Body of pancreas (tissue), 4 donors: ENCODE measurements at regions not wholly inside any gene's neighbourhood (a gene's known extent, or its start where the extent isn't known, plus 50 kb on each side); places are given as distances from the start of the nearest gene placed in this dataset.

Source experiments
- POLR2A ChIP-seq, 3 donors: fragments of 450-650 bp; IDR thresholded peaks; one replicate each; pipeline ENCODE4 v1.6.1; 2016; ENCODE audit warnings: antibody characterized with exemption in 3 of 3, mild to moderate bottlenecking in 2 of 3
- TF ChIP-seq, protein P1 (sequence below), 7 experiments: fragments of 450-650 bp in 4 of 7; fragments of 200-600 bp in 3 of 7; sonication (generic) in 3 of 7; IDR thresholded peaks; one replicate each; pipeline ENCODE4 v1.5.1; 2016 to 2019; ENCODE audit warnings: antibody characterized with exemption in 7 of 7

DNA sequence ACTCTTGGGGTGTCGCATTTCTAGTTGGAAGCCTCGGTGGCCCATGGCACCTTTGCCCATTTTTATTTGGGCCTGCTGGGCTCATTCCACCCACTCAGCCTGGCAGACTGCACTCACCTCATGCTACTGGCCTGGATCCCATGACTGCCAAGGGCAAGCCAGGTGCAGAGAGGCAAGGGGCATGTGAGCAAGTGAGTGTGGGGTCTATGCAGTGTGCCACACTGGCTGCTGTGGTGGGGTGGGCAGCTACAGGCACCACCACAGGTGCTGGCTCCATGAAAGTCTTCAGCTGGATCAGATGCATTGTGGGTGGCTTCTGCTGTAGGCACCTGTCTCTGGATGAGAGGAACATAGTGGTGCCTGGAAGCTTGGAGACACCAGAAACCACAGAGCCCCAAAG, 220.8 kb downstream of the POLR1F start:
- TF ChIP-seq, protein P1, sequence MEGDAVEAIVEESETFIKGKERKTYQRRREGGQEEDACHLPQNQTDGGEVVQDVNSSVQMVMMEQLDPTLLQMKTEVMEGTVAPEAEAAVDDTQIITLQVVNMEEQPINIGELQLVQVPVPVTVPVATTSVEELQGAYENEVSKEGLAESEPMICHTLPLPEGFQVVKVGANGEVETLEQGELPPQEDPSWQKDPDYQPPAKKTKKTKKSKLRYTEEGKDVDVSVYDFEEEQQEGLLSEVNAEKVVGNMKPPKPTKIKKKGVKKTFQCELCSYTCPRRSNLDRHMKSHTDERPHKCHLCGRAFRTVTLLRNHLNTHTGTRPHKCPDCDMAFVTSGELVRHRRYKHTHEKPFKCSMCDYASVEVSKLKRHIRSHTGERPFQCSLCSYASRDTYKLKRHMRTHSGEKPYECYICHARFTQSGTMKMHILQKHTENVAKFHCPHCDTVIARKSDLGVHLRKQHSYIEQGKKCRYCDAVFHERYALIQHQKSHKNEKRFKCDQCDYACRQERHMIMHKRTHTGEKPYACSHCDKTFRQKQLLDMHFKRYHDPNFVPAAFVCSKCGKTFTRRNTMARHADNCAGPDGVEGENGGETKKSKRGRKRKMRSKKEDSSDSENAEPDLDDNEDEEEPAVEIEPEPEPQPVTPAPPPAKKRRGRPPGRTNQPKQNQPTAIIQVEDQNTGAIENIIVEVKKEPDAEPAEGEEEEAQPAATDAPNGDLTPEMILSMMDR (IDR thresholded peaks at IDR 0.05), result no peak
- no peak for TF ChIP-seq POLR2A (IDR thresholded peaks at IDR 0.05)
